GM12873 (cell line): ENCODE measurements at regions not wholly inside any gene's neighbourhood (a gene's known extent, or its start where the extent isn't known, plus 50 kb on each side); places are given as distances from the start of the nearest gene placed in this dataset.

ENCODE experiments used
- TF ChIP-seq, protein P1 (sequence below): IDR thresholded peaks from 2 replicates; pipeline ENCODE4 v1.5.1; 2012; ENCODE audit warnings: low read depth, mild to moderate bottlenecking, moderate library complexity, low read length, control low read depth; ENCODE audit not compliant: insufficient read depth; ENCODE audit errors: missing control alignments

DNA sequence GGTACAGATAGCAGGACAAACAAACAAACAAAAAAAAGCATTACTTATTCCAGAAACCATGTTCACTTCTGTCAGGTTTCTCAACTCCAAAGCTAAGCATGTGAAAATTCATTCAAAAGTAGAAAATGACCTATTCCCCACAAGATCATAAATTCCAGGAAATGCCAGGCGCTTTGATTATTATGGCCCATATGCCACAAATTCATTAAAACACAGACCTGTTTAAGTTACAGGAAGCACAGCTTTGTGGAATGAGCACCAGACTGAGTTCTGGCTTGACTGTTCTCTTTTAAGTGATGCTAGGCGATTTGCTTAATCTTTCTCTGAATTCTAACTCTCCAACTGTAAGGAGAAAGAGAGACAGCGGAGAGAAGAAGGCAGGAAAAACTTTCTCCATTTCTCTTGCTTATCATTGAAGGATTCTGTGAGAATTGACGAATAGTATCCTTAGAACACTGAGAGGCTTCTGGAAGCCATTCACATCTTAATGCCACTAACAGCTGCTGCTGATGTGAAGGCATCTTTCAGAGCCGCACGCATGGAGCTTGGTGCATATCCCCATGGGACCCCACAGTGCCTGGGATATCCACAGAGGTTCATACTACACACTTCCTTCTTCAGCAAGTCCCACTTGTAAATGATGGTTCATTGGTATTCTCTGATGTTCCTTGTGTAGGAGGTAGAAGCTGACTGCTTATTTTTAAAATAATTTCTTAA is 138.0 kb downstream of the ZNF674 start:
- TF ChIP-seq, protein P1, sequence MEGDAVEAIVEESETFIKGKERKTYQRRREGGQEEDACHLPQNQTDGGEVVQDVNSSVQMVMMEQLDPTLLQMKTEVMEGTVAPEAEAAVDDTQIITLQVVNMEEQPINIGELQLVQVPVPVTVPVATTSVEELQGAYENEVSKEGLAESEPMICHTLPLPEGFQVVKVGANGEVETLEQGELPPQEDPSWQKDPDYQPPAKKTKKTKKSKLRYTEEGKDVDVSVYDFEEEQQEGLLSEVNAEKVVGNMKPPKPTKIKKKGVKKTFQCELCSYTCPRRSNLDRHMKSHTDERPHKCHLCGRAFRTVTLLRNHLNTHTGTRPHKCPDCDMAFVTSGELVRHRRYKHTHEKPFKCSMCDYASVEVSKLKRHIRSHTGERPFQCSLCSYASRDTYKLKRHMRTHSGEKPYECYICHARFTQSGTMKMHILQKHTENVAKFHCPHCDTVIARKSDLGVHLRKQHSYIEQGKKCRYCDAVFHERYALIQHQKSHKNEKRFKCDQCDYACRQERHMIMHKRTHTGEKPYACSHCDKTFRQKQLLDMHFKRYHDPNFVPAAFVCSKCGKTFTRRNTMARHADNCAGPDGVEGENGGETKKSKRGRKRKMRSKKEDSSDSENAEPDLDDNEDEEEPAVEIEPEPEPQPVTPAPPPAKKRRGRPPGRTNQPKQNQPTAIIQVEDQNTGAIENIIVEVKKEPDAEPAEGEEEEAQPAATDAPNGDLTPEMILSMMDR: no peak

DNA sequence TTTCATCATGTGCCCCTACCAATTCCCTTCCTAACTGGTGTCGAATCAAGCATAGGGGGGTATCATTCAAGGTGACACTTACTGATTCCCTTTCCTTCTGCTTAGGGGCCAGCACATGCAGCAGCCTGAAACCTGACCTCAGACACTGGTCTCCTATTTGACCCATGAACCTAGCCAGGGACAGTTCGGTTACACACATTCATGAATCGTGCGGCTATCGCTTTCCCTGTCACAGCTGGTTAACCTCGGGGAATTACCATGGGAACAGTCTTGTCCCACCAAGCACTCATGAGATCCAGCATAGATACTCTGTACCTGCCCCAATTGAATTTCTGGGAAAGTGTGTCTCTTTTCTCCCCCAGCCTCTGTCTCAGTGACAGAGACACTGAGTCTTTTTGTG is 140.4 kb downstream of the ZNF674 start:
- TF ChIP-seq, protein P1: no peak

DNA sequence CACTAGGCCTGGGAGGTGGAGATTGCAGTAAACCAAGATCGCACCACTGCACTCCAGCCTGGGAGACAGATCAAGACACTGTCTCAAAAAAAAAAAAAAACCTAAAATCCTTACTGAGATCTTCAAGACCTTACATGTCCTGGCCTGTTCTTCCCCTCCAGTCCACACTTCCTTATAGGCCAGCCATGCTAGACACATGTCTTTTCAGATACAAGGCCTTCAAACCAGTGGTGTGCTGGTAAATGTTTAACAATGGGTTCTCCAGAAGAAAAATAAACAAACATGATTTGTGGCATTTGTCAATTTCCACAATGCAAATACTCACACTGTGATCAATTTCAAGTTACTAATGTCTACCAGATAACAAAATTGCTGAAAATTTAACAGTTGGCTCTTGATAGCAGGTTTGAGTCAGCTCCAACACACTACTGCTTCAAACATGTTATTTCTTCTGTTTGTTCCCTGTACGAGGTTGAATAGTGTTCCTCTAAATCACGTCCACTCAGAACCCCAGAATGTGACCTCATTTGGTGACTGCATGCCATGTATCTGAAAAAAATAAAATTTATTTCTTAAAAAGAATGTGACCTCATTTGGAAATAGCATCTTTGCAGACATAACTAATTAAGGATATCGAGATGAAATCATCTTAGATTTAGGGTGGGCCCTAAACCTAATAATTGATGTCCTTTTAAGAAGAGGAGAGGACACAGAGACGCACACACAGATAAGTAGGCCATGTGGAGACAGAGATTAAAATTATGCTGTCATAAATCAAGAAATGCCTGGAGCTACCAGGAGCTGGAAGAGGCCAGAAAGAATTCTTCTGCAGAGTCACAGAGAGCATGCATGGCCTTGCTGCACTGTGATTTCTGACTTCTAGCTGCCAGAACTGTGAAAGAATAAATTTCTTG is 144.4 kb downstream of the ZNF674 start:
- TF ChIP-seq, protein P1: no peak

DNA sequence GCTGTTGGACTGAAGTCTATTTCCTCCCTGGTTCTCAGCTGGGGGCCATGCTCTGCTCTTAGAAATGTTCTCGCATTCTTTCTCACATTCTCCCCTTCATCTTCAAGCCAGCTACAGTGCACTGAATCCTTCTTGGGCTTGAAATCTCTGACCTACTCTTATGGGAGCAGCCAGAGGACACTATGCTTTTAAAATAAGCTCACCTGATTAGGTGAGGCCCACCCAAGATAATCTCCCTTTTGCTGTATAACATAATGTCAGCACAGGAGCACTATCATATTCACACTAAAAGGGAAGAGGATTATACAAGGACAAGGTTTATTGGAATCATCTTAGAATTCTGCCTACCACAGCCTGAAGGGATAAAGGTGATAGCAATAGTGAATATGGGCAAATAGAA is 146.3 kb downstream of the ZNF674 start:
- TF ChIP-seq, protein P1: no peak

GRCh38 chrX:46398126-46398525 is 147.1 kb downstream of the ZNF674 start:
- TF ChIP-seq, protein P1: no peak

GRCh38 chrX:46386511-46386910 is 158.7 kb downstream of the ZNF674 start:
- TF ChIP-seq, protein P1: peak; percentile 38

GRCh38 chrX:46383006-46383405 is 162.2 kb downstream of the ZNF674 start:
- TF ChIP-seq, protein P1: no peak
